Upper lobe of left lung (tissue), 4 donors: ENCODE measurements at regions not wholly inside any gene's neighbourhood (a gene's known extent, or its start where the extent isn't known, plus 50 kb on each side); places are given as distances from the start of the nearest gene placed in this dataset.

Experiments
- CTCF ChIP-seq, 6 experiments: fragments of 450-650 bp in 4 of 6; fragments of 200-600 bp in 2 of 6; sonication (generic) in 2 of 6; IDR thresholded peaks; one replicate each; pipeline ENCODE4 v1.5.1; 2016 to 2019; ENCODE audit warnings: antibody characterized with exemption in 6 of 6
- POLR2A ChIP-seq, 4 donors: fragments of 450-650 bp; IDR thresholded peaks; one replicate each; pipeline ENCODE4 v1.5.1; 2016 to 2017; ENCODE audit warnings: antibody characterized with exemption in 4 of 4, mild to moderate bottlenecking in 2 of 4
- POLR2AphosphoS5 ChIP-seq, 2 donors: sonication (generic); formaldehyde crosslinking; IDR thresholded peaks; one replicate each; pipeline ENCODE4 v1.5.1; 2017; ENCODE audit warnings: antibody characterized with exemption in 2 of 2

- TF ChIP-seq CTCF (IDR thresholded peaks at IDR 0.05) (no peak), POLR2AphosphoS5 (IDR thresholded peaks at IDR 0.05) (no peak), POLR2A (IDR thresholded peaks at IDR 0.05) (no peak)
These were observed 505.3 kb upstream of the JAG1 start for GRCh38 chr20:11178946-11179654.
